CD4-positive, alpha-beta T cell treated with Interleukin-10 for 1 hour (primary cell): ENCODE measurements at regions not wholly inside any gene's neighbourhood (a gene's known extent, or its start where the extent isn't known, plus 50 kb on each side); places are given as distances from the start of the nearest gene placed in this dataset.
A peak's percentile ranks its signal among the peaks of the same experiment; 100 is the strongest.
"Not testable (repeated sequence)": the region's sequence is repeated elsewhere in the genome, so short reads cannot be mapped to it uniquely, and the experiment has no call there.

Experiments used
- DNase-seq: peaks from one replicate; pipeline ENCODE4 v3.0.0-alpha.2; 2020

- no peak for DNase-seq
These were observed 187.5 kb upstream of the KL start for GRCh38 chr13:32828711-32829110.

- no peak for DNase-seq
These were observed 187.0 kb upstream of the KL start for GRCh38 chr13:32829269-32829668.

- DNase-seq: no peak
These were observed 186.4 kb upstream of the KL start for GRCh38 chr13:32829676-32830335.

GRCh38 chr13:32830336-32831031, 185.7 kb upstream of the KL start:
- no peak for DNase-seq

GRCh38 chr13:32837307-32837972, 178.8 kb upstream of the KL start:
- no peak for DNase-seq

DNA sequence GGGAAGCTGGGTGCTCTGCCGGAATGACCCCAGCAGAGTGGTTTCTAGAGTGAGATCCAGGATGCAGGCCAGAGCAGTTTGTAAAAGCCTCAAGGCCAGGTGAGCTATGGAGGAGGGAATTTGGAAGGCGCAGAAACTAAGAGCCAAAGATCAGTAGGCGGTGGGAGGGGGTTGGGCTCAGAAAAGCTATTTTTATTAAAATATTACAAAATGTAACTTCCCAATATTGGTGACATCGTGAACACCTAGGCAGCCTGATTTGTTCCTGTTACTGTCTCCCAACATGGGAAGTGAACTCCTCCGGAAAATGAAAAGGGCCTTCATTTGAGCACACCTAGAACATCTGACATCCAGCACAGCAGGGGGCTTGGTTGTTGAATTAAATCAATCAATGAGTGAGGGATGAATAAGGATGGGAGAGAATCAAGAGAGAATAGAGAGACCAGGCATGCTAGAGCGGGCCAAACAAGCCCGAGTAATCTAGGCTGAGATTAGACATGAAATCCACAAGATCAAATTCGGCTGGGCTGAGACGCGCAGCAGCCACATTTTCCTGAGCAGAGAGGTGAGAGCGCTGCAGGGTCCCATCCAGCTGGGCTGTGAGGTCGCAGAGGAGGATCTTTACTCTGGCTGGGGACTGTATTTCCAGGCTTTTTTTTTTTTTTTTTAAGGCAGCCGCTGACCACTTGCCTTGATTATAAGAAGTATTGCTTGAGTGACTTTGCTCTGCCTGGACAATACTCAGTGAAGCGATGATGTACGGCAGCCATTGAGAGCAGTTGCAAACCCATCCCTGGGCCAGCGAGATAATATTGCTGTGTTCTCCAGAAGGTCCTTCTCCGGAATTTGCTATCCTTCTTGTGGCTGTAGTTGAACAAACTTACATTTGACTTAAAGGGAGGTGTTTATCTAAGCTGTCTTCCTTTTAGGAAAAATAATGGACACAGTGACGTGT, 178.0 kb upstream of the KL start:
- no peak for DNase-seq

- peak; percentile 4 for DNase-seq
These were observed 177.3 kb upstream of the KL start for GRCh38 chr13:32838945-32839344.

GRCh38 chr13:32840113-32840512, 176.1 kb upstream of the KL start:
- DNase-seq: no peak

DNA sequence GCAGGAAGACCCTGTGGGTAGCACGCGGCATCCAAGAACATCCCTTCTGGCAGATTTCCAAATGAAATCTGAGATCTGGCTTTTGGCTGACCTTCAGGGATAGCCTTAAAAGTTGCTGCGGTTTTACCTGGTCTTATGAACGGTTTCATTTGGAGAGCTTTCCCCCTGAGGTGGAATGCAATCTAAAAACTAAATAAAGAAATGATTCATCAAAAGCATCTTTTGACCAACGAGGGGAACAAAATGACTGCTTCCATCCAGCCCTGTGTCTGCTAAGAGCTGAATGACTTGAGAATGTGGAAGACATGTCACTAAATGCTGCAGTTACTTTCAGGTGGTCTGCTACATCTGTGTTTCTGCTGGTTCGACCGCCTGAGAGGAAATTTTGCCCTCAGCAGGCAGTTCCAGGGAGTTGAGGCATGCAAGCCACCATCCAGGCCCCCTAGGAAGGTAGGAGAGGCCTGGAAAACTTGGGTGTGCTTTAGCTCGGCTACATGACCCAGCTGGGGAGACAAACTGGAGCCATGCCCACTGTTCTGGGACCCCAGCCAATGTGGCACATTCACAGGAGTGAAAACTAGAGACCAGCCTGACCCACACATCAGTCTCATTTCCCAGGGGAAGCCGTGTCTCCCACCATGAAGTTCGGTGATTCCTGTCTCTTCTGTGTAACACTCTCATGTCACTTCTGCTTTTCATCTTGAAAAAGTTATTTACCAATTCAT, 175.1 kb upstream of the KL start:
- no peak for DNase-seq

- no peak for DNase-seq
These were observed 170.0 kb upstream of the KL start for GRCh38 chr13:32845952-32846950.

- DNase-seq: not testable (repeated sequence)
These were observed 168.2 kb upstream of the KL start for GRCh38 chr13:32847976-32848375.

DNA sequence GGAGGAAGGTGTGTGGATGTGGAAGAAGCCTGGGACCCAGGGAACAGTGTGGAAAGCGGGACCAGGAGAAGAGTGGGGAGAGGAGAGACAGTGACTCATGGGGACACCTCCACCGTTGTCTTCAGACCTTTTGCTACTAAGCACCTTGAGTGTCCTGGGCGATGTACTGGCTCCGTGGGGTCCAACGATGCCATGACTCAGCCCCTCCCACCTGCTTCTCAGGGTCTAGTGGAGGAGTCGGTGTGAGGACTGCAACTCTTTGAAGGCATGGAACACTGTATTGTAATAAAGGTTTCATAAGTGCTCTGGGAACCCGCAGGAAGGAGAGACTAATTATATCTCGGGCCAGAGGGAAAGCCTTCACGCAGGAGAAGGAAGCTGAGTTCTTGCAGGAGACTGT, 166.9 kb upstream of the KL start:
- DNase-seq: no peak

GRCh38 chr13:32850316-32851052, 165.7 kb upstream of the KL start:
- DNase-seq: no peak

DNA sequence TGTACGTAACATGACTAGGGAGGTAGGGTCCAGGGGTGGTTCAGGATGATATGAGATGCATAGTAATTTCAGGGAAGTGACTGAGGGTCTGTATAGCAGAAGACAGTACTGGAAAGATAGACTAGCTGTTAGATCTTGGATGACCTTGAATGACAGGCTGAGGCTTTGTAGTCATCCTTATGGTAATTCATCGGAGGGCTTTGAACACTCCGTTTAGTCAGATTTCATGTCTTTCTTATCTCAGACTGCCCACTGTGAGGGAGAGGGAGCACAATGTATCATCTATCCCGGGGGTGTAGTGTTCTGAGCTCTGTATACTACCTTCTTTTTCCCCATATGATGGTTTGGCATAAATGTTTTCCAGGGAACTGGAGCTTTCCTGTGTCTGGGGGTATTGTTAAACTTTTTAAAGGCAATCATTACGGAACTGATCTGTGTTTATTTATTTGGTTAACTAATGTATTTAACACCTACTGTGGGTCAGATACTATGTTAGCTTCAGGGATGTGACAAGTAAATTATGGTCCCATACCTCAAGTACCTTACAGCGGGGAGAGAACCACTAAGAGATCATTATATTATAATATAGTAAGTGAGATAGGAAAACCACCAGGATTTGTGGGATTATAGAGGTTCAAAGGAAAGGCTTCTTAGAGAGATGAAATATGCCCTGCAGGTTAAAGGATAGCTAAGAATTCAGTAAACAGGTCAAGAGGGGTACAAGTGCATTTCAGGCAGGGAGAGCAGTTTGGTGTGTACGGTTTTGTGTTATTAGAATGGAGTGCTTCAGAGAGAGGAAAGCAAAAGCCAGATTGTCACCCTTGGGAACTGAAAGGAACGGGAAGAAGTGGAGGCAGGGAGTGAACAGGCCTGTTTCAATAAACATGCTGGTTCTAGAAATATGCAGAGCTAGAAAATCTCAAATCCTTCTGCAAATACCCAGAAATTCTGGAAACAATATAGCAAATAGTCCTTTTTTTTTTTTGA, 164.8 kb upstream of the KL start:
- no peak for DNase-seq

- no peak for DNase-seq
These were observed 163.7 kb upstream of the KL start for GRCh38 chr13:32852526-32852925.

DNA sequence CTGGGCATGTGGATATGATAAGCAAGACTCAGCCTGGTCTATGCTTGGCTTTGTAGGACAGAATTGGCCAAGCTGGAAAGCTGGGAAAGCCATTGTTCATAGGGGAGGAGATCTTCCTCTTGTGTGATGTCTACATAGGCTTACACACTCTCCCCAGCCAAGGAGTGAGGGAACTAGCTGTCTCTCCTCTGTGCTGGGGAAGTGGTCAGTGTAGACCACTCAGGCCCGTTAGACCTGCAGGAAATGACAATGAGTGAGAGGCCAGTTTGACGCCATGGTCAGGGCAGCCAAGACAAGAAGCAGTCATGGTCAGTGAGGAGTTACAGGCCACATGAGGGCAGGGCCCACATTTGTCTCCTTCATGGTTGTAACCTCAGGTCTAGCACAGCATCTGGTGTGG, 159.1 kb upstream of the KL start:
- no peak for DNase-seq

- no peak for DNase-seq
These were observed 158.5 kb upstream of the KL start for GRCh38 chr13:32857689-32858088.

- no peak for DNase-seq
These were observed 156.4 kb upstream of the KL start for GRCh38 chr13:32859707-32860292.

GRCh38 chr13:32861304-32861703, 154.9 kb upstream of the KL start:
- DNase-seq: no peak
